IPS-NIHi7 (cell line): ENCODE measurements at regions not wholly inside any gene's neighbourhood (a gene's known extent, or its start where the extent isn't known, plus 50 kb on each side); places are given as distances from the start of the nearest gene placed in this dataset.
"Not testable (repeated sequence)": the region's sequence is repeated elsewhere in the genome, so short reads cannot be mapped to it uniquely, and the experiment has no call there.

ENCODE experiments used
- DNase-seq: peaks from one replicate; pipeline ENCODE4 v3.0.0; 2012; ENCODE audit warnings: mixed read lengths; ENCODE audit errors: extremely low spot score

GRCh38 chr2:88396209-88396608 lies 56.3 kb downstream of the FOXI3 start:
- no peak for DNase-seq

GRCh38 chr2:88377641-88377991 lies 74.9 kb downstream of the FOXI3 start:
- no peak for DNase-seq

- DNase-seq: no peak
These were observed 80.5 kb downstream of the FOXI3 start for GRCh38 chr2:88372042-88372441.

- not testable (repeated sequence) for DNase-seq
These were observed 87.1 kb downstream of the FOXI3 start for GRCh38 chr2:88365408-88365807.

GRCh38 chr2:88355486-88355885 lies 97.0 kb downstream of the FOXI3 start:
- DNase-seq: peak; percentile 54

- DNase-seq: peak; percentile 64
These were observed 101.3 kb downstream of the FOXI3 start for GRCh38 chr2:88351249-88351601.

GRCh38 chr2:88350331-88351248 lies 101.9 kb downstream of the FOXI3 start:
- peak; percentile 81 for DNase-seq

- no peak for DNase-seq
These were observed 106.7 kb downstream of the FOXI3 start for GRCh38 chr2:88345842-88346241.

- DNase-seq: no peak
These were observed 109.7 kb downstream of the FOXI3 start for GRCh38 chr2:88342749-88343148.

GRCh38 chr2:88334418-88334817 lies 118.1 kb downstream of the FOXI3 start:
- DNase-seq: no peak

- DNase-seq: no peak
These were observed 121.3 kb downstream of the FOXI3 start for GRCh38 chr2:88331239-88331638.

- DNase-seq: peak; percentile 85
These were observed 122.5 kb downstream of the FOXI3 start for GRCh38 chr2:88329815-88330603.

GRCh38 chr2:88321449-88322248 lies 130.8 kb downstream of the FOXI3 start:
- DNase-seq: no peak

- DNase-seq: no peak
These were observed 132.3 kb downstream of the FOXI3 start for GRCh38 chr2:88320076-88320773.

- no peak for DNase-seq
These were observed 133.6 kb downstream of the FOXI3 start for GRCh38 chr2:88318956-88319330.

GRCh38 chr2:88318071-88318955 lies 134.2 kb downstream of the FOXI3 start:
- no peak for DNase-seq

- DNase-seq: no peak
These were observed 140.6 kb downstream of the THNSL2 start for GRCh38 chr2:88310787-88311186.

GRCh38 chr2:88307817-88308216 lies 137.7 kb downstream of the THNSL2 start:
- peak; percentile 78 for DNase-seq

- no peak for DNase-seq
These were observed 133.7 kb downstream of the THNSL2 start for GRCh38 chr2:88303865-88304264.

- no peak for DNase-seq
These were observed 126.1 kb downstream of the THNSL2 start for GRCh38 chr2:88296247-88296646.
